Vagina (tissue), 2 donors: ENCODE measurements at regions not wholly inside any gene's neighbourhood (a gene's known extent, or its start where the extent isn't known, plus 50 kb on each side); places are given as distances from the start of the nearest gene placed in this dataset. TPM values are rescaled to one million over a fixed set of nuclear protein-coding genes. Genes with fewer than 3 reads are reported as not detected.

ENCODE experiments used
- DNase-seq, 2 donors: peaks; one replicate each; pipeline ENCODE4 v3.0.0-alpha.2; 2017; ENCODE audit errors: extremely low spot score in 2 of 2
- H3K27ac ChIP-seq: fragments of 200-600 bp; sonication (generic); one replicate; pipeline ENCODE4 v1.5.1; 2019
- H3K27me3 ChIP-seq: fragments of 200-600 bp; sonication (generic); one replicate; pipeline ENCODE4 v1.5.1; 2019
- H3K36me3 ChIP-seq, 2 donors: fragments of 200-600 bp; sonication (generic); one replicate each; pipeline ENCODE4 v1.5.1; 2017 to 2019
- H3K4me1 ChIP-seq: fragments of 200-600 bp; sonication (generic); one replicate; pipeline ENCODE4 v1.5.1; 2019
- H3K4me3 ChIP-seq, 2 donors: fragments of 200-600 bp; sonication (generic); 1 replicate in 1 of 2; 2 replicates in 1 of 2; pipeline ENCODE4 v1.5.1; 2016 to 2019
- H3K9me3 ChIP-seq: fragments of 200-600 bp; sonication (generic); one replicate; pipeline ENCODE4 v1.5.1; 2019
- CTCF ChIP-seq, 3 experiments: fragments of 450-650 bp in 2 of 3; fragments of 200-600 bp in 1 of 3; sonication (generic) in 1 of 3; IDR thresholded peaks; one replicate each; pipeline ENCODE4 v1.5.1; 2017 to 2019; ENCODE audit warnings: antibody characterized with exemption in 3 of 3, mild to moderate bottlenecking in 2 of 3, moderate library complexity in 2 of 3
- POLR2A ChIP-seq, 2 donors: fragments of 450-650 bp; IDR thresholded peaks; one replicate each; pipeline ENCODE4 v1.6.1; 2017; ENCODE audit warnings: antibody characterized with exemption in 2 of 2, mild to moderate bottlenecking in 2 of 2, moderate library complexity in 2 of 2
- POLR2AphosphoS5 ChIP-seq, 2 donors: sonication (generic); formaldehyde crosslinking; IDR thresholded peaks; one replicate each; pipeline ENCODE4 v1.9.0; 2017; ENCODE audit warnings: antibody characterized with exemption in 2 of 2, mild to moderate bottlenecking in 2 of 2, low read depth in 1 of 2; ENCODE audit not compliant: insufficient read depth in 1 of 2
- intact Hi-C: fragments of 100-400 bp; cut with DNase I; formaldehyde crosslinking; loops from one replicate; pipeline ENCODE4 v1.15.1; 2023
- small RNA-seq: library from RNA; depleted of rRNA; stranded (forward); fragments of <200 nt; gene quantifications from one replicate; pipeline ENCODE3, GENCODE V24; 2016

- intact Hi-C loops, result no loop called here
- Histone ChIP-seq H3K36me3 (no peaks in the 10 kb centered on the region), H3K4me1 (no peaks in the 10 kb centered on the region), H3K9me3 (no peaks in the 10 kb centered on the region), H3K27me3 (no peaks in the 10 kb centered on the region), H3K4me3 (no peak overlapping the region), H3K27ac (no peak overlapping the region)
- no peak for DNase-seq
- TF ChIP-seq POLR2AphosphoS5 (IDR thresholded peaks at IDR 0.05; ENCODE audit: insufficient read depth in 1 of 2, low read depth in 1 of 2) (no peak), CTCF (IDR thresholded peaks at IDR 0.05) (no peak), POLR2A (IDR thresholded peaks at IDR 0.05) (no peak)
Measured at GRCh38 chr16:31819386-31819785, 54.2 kb upstream of the ZNF267 start.

DNA sequence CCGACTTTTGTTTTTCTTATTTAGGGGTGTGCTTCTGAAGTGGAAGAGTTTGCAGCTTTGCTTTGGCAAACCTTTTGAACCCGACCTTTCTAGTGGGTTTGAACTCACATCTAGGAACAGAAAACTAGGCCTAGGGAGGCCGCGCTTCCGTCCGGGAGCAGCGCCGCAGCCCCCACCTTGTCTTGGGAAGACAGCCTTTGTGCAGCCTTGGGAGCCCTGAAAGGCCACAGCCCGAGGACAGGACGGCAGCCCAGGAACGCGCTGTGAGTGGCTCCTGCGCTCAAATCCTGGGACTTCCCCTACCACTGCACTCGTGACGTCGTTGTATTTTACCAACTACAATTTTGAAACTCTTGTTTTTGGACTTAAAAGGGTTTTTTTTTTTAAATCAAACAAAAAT, 53.7 kb upstream of the ZNF267 start:
- DNase-seq, result no peak
- Histone ChIP-seq H3K27me3 (no peaks in the 10 kb centered on the region), H3K27ac (no peak overlapping the region), H3K9me3 (no peaks in the 10 kb centered on the region), H3K4me3 (no peak overlapping the region), H3K36me3 (no peaks in the 10 kb centered on the region), H3K4me1 (no peaks in the 10 kb centered on the region)
- intact Hi-C loops, result no loop called here
- TF ChIP-seq POLR2AphosphoS5 (IDR thresholded peaks at IDR 0.05; ENCODE audit: insufficient read depth in 1 of 2, low read depth in 1 of 2) (no peak), POLR2A (IDR thresholded peaks at IDR 0.05) (no peak), CTCF (IDR thresholded peaks at IDR 0.05) (no peak)

Small RNA genes lying in the stretch of these regions (small RNA-seq; reads per million reads assigned to genes)
- not detected for gene AC074050.1
